GM12878 (cell line): ENCODE measurements at regions not wholly inside any gene's neighbourhood (a gene's known extent, or its start where the extent isn't known, plus 50 kb on each side); places are given as distances from the start of the nearest gene placed in this dataset.
A peak's percentile ranks its signal among the peaks of the same experiment; 100 is the strongest.

Experiments
- BACH1 ChIP-seq: fragments of 450-650 bp; IDR thresholded peaks from 2 replicates; pipeline ENCODE4 v1.6.1; 2017; ENCODE audit warnings: mild to moderate bottlenecking, borderline replicate concordance
- BCL11A ChIP-seq: IDR thresholded peaks from 2 replicates; pipeline ENCODE4 v1.6.1; 2011; ENCODE audit warnings: low read depth, low read length
- CBFB ChIP-seq: IDR thresholded peaks from 2 replicates; pipeline ENCODE4 v1.6.1; 2016; ENCODE audit warnings: antibody characterized with exemption, low read depth
- CHD1 ChIP-seq: IDR thresholded peaks from 2 replicates; pipeline ENCODE4 v1.6.1; 2012; ENCODE audit warnings: low read depth, low read length, improper control_type of control experiment
- CREM ChIP-seq: IDR thresholded peaks from 2 replicates; pipeline ENCODE4 v1.6.1; 2014; ENCODE audit warnings: antibody characterized with exemption, low read depth
- ESRRA ChIP-seq: IDR thresholded peaks from 2 replicates; pipeline ENCODE4 v1.6.1; 2012; ENCODE audit warnings: mild to moderate bottlenecking, low read length, improper control_type of control experiment
- EZH2 ChIP-seq: IDR thresholded peaks from 2 replicates; pipeline ENCODE4 v1.6.1; 2012; ENCODE audit warnings: low read depth, mild to moderate bottlenecking, control low read depth, inconsistent platforms, low read length, borderline replicate concordance; ENCODE audit not compliant: control insufficient read depth
- FOXM1 ChIP-seq: IDR thresholded peaks from 2 replicates; pipeline ENCODE4 v1.6.1; 2012; ENCODE audit warnings: low read depth, mild to moderate bottlenecking, inconsistent platforms, low read length, moderate library complexity
- HDGF ChIP-seq: fragments of 450-650 bp; IDR thresholded peaks from 2 replicates; pipeline ENCODE4 v1.6.1; 2016; ENCODE audit warnings: antibody characterized with exemption
- KAT2A ChIP-seq: conservative IDR thresholded peaks from 2 replicates; pipeline ENCODE4 v1.6.1; 2011; ENCODE audit warnings: low read depth, low read length; ENCODE audit not compliant: control insufficient read depth
- MTA3 ChIP-seq: IDR thresholded peaks from 2 replicates; pipeline ENCODE4 v1.6.1; 2012; ENCODE audit warnings: low read length, inconsistent platforms, borderline replicate concordance
- MXI1 ChIP-seq: fragments of 150-350 bp; IDR thresholded peaks from 2 replicates; pipeline ENCODE4 v1.6.1; 2011; ENCODE audit warnings: low read depth, mild to moderate bottlenecking, inconsistent platforms, low read length, improper control_type of control experiment
- MYC ChIP-seq: IDR thresholded peaks from 2 replicates; pipeline ENCODE4 v1.6.1; 2011; ENCODE audit warnings: mild to moderate bottlenecking, low read length, moderate library complexity, inconsistent platforms; ENCODE audit not compliant: insufficient read depth, insufficient replicate concordance, insufficient read length, severe bottlenecking
- NBN ChIP-seq: fragments of 450-650 bp; IDR thresholded peaks from 2 replicates; pipeline ENCODE4 v1.6.1; 2016
- NR2C1 ChIP-seq: fragments of 450-650 bp; IDR thresholded peaks from 2 replicates; pipeline ENCODE4 v1.6.1; 2017; ENCODE audit warnings: antibody characterized with exemption, mild to moderate bottlenecking, moderate library complexity
- PAX8 ChIP-seq: fragments of 450-650 bp; IDR thresholded peaks from 2 replicates; pipeline ENCODE4 v1.6.1; 2017; ENCODE audit warnings: mild to moderate bottlenecking, moderate library complexity
- PBX3 ChIP-seq: IDR thresholded peaks from 2 replicates; pipeline ENCODE4 v1.6.1; 2011; ENCODE audit warnings: mild to moderate bottlenecking, low read depth, low read length, moderate library complexity; ENCODE audit not compliant: insufficient replicate concordance
- POLR2AphosphoS5 ChIP-seq: IDR thresholded peaks from 2 replicates; pipeline ENCODE4 v1.6.1; 2011; ENCODE audit warnings: mild to moderate bottlenecking, low read length, inconsistent platforms
- SMAD5 ChIP-seq: IDR thresholded peaks from 2 replicates; pipeline ENCODE4 v1.6.1; 2016; ENCODE audit warnings: antibody characterized with exemption, low read depth
- WRNIP1 ChIP-seq: IDR thresholded peaks from 2 replicates; pipeline ENCODE4 v1.6.1; 2011; ENCODE audit warnings: low read depth, low read length, improper control_type of control experiment, borderline replicate concordance
- YBX1 ChIP-seq: fragments of 450-650 bp; IDR thresholded peaks from 2 replicates; pipeline ENCODE4 v1.6.1; 2016; ENCODE audit warnings: antibody characterized with exemption
- ZBTB40 ChIP-seq: fragments of 450-650 bp; IDR thresholded peaks from 2 replicates; pipeline ENCODE4 v1.6.1; 2016; ENCODE audit warnings: mild to moderate bottlenecking, moderate library complexity, borderline replicate concordance
- TF ChIP-seq, protein P1 (sequence below): IDR thresholded peaks from 2 replicates; pipeline ENCODE4 v1.6.1; 2012; ENCODE audit warnings: low read length, inconsistent platforms
- TF ChIP-seq, protein P2 (sequence below): fragments of 450-650 bp; IDR thresholded peaks from 2 replicates; pipeline ENCODE4 v1.6.1; 2016; ENCODE audit warnings: mild to moderate bottlenecking

DNA sequence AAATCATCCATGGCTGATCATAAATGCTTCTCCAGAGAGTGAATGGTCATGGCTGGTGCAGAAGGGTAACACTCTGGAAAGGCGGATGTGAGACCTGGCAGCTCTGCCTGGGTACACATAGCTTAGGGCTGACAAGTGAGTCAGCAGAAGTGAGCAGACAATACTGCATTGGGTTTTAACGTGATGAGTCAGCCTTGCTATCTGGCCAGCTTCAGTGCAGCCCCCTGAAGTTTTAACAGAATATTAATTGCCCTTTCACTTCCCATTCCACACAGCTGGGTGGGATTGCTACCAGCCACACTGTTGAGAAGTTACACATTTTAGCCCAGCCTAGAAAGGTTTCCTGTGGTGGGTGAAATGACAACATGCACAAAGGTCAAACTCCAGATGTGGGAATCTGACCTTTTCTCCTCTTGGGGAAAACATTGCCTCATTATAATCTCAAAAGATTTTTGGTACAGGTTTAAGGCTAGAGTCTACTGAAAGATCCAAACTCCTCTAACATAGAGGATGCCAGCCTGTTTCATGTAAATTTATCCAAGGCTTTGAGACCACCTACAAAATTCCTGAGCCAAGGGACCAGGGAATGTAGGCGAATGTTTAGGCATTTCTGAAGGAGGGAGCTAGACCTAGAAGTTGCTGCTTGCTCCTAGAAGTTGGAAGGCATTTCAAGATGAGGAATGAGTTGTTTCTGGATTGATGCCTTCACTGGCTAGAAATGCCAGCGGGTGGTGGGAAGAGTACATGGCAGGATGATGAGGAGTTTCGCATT lies 230.3 kb upstream of the PGRMC2 start (continued):
- TF ChIP-seq ZBTB40 (no peak), POLR2AphosphoS5 (0 out of 2 replicates have a peak, but pooled peaks have one; percentile 27), HDGF (no peak), SMAD5 (no peak), CHD1 (0 out of 2 replicates have a peak, but pooled peaks have one; percentile 59), PBX3 (peak; percentile 19), ESRRA (peak; percentile 84; the same call in 1 of the 2 replicates), PAX8 (no peak), WRNIP1 (no peak), MXI1 (no peak), CREM (peak; percentile 71), KAT2A (no peak), FOXM1 (peak; percentile 60; the same call in 1 of the 2 replicates), YBX1 (no peak), MTA3 (no peak), NR2C1 (peak; percentile 74), BCL11A (peak; percentile 97), BACH1 (peak; percentile 100), NBN (peak; percentile 91), MYC (no peak), EZH2 (no peak), CBFB (peak; percentile 39; the same call in 1 of the 2 replicates)
- TF ChIP-seq, protein P1, sequence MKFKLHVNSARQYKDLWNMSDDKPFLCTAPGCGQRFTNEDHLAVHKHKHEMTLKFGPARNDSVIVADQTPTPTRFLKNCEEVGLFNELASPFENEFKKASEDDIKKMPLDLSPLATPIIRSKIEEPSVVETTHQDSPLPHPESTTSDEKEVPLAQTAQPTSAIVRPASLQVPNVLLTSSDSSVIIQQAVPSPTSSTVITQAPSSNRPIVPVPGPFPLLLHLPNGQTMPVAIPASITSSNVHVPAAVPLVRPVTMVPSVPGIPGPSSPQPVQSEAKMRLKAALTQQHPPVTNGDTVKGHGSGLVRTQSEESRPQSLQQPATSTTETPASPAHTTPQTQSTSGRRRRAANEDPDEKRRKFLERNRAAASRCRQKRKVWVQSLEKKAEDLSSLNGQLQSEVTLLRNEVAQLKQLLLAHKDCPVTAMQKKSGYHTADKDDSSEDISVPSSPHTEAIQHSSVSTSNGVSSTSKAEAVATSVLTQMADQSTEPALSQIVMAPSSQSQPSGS, result peak; percentile 80
- TF ChIP-seq, protein P2, sequence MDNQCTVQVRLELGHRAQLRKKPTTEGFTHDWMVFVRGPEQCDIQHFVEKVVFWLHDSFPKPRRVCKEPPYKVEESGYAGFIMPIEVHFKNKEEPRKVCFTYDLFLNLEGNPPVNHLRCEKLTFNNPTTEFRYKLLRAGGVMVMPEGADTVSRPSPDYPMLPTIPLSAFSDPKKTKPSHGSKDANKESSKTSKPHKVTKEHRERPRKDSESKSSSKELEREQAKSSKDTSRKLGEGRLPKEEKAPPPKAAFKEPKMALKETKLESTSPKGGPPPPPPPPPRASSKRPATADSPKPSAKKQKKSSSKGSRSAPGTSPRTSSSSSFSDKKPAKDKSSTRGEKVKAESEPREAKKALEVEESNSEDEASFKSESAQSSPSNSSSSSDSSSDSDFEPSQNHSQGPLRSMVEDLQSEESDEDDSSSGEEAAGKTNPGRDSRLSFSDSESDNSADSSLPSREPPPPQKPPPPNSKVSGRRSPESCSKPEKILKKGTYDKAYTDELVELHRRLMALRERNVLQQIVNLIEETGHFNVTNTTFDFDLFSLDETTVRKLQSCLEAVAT, result 0 out of 2 replicates have a peak, but pooled peaks have one; percentile 13
